ENCODE measurements at regions not wholly inside any gene's neighbourhood (a gene's known extent, or its start where the extent isn't known, plus 50 kb on each side); places are given as distances from the start of the nearest gene placed in this dataset.

DNA sequence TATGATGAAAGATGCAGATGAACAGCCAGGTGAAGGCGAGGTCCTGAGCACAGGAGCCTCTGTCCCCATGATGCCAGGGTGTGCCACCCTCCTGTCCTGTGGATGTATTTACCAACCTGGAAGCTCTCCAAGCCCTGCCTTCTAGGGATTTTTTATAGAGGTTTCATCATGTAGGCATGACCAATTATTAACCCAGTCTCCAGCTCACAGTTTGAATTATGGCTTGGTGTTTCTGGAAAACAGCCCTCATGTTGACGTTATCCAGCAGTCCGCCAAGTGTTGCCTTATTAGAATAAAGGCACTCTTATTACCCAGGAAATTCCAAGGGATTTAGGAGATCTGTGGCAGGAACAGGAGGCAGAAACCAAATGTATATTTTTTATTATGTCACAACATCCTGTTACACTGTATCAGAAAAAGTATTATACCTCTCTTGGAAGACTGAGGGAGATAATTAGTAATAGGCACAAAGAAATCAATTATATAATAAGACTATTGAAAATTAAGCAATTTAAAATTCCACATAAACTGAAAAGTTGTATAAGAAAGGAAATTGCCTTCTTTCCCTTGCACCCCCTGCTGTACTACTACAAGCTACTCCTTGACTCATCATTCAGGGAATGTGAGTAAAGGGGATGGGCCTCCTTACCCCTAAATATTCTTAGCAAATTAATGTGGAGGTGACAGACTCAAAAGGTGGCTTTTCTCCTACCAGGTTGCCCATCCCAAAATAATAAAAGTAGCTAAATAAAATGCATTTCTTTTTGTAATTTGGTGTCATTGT lies 129.6 kb downstream of the ZNF330 start:
- Histone ChIP-seq H3K4me3 (IDR thresholded peaks at IDR 0.05; ENCODE audit: insufficient read depth, low read depth, low read length) (no peak overlapping the region), H3K36me3 (ENCODE audit: insufficient read depth) (no peaks in the 10 kb centered on the region; the same call in 1 of the 2 replicates), H2AFZ (ENCODE audit: low read depth) (no peak overlapping the region), H3K4me1 (ENCODE audit: low read depth, poor library complexity, severe bottlenecking) (peaks cover 6% of the 10 kb centered on the region), H3K27ac (no peak overlapping the region), H3K9ac (no peak overlapping the region), H3K27me3 (ENCODE audit: insufficient read depth, low read depth) (no peaks in the 10 kb centered on the region), H4K20me1 (ENCODE audit: insufficient read depth) (no peaks in the 10 kb centered on the region), H3K79me2 (ENCODE audit: insufficient read depth, low read depth) (no peaks in the 10 kb centered on the region), H3K4me2 (no peak overlapping the region)
- TF ChIP-seq, protein P1, sequence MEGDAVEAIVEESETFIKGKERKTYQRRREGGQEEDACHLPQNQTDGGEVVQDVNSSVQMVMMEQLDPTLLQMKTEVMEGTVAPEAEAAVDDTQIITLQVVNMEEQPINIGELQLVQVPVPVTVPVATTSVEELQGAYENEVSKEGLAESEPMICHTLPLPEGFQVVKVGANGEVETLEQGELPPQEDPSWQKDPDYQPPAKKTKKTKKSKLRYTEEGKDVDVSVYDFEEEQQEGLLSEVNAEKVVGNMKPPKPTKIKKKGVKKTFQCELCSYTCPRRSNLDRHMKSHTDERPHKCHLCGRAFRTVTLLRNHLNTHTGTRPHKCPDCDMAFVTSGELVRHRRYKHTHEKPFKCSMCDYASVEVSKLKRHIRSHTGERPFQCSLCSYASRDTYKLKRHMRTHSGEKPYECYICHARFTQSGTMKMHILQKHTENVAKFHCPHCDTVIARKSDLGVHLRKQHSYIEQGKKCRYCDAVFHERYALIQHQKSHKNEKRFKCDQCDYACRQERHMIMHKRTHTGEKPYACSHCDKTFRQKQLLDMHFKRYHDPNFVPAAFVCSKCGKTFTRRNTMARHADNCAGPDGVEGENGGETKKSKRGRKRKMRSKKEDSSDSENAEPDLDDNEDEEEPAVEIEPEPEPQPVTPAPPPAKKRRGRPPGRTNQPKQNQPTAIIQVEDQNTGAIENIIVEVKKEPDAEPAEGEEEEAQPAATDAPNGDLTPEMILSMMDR (conservative IDR thresholded peaks at IDR 0.05; ENCODE audit: low read depth, low read length), result no peak

DNA sequence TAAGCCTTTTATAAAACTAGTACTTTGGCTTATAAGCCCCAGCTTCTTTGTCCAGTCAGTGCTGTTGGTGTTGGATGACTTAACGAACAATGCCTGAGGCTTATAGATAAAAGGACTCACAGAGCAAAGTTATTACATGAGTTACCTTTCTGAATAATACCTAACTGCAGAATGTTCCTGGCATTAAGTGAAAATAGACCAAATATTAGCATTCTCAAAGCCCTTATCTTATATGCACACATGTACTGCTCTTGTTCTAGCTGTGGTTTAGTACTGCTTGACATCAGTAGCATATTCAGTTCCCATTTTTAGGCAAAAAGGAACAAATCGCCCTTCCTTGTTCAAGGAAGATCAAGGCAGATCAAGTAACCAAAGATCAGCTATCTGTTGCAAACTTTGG lies 131.6 kb downstream of the ZNF330 start:
- Histone ChIP-seq H2AFZ (ENCODE audit: low read depth) (0 out of 2 replicates have a peak overlapping the region, but pooled peaks have one; percentile 2), H3K79me2 (ENCODE audit: insufficient read depth, low read depth) (no peaks in the 10 kb centered on the region), H3K36me3 (ENCODE audit: insufficient read depth) (no peaks in the 10 kb centered on the region; the same call in 1 of the 2 replicates), H3K4me1 (ENCODE audit: low read depth, poor library complexity, severe bottlenecking) (peaks cover 6% of the 10 kb centered on the region), H3K27ac (no peak overlapping the region), H3K9ac (no peak overlapping the region), H3K27me3 (ENCODE audit: insufficient read depth, low read depth) (no peaks in the 10 kb centered on the region), H3K4me2 (no peak overlapping the region), H3K4me3 (IDR thresholded peaks at IDR 0.05; ENCODE audit: insufficient read depth, low read depth, low read length) (no peak overlapping the region), H4K20me1 (ENCODE audit: insufficient read depth) (no peaks in the 10 kb centered on the region)
- TF ChIP-seq, protein P1 (conservative IDR thresholded peaks at IDR 0.05; ENCODE audit: low read depth, low read length), result no peak

DNA sequence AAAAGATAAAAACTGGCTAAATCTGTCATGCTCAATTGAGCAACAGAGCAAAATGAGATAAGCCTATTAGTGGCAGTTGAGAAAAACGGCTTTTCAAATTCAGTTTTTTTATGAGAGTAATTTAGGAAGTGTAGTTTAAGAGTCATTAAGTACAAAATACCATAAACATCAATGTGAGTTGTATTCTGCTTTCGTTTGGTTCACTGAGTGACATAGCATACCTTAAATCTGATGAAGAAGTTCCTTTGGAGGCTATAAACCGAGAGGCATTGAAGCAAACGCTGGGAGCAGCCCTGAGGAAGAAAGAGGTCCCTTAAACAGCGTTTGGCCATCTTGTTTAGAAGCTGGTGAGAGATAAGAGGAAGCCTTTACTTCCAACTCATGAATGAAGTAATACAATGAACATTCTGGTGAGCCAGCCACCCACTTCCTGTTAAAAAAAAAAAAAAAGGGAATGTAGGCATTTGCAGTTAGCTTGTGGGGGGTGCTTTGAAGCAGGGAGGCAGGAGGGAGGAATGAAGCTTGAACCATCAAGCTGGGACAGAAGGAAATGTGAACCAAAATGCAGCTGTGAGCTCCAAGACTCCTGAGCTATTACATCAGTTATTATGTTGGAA lies 132.3 kb downstream of the ZNF330 start:
- no peak overlapping the region for H3K4me3 ChIP-seq (IDR thresholded peaks at IDR 0.05; ENCODE audit: insufficient read depth, low read depth, low read length)
- H2AFZ ChIP-seq (ENCODE audit: low read depth), result peak overlapping the region; percentile 2; the same call in 1 of the 2 replicates
- no peak overlapping the region for H3K4me2 ChIP-seq

DNA sequence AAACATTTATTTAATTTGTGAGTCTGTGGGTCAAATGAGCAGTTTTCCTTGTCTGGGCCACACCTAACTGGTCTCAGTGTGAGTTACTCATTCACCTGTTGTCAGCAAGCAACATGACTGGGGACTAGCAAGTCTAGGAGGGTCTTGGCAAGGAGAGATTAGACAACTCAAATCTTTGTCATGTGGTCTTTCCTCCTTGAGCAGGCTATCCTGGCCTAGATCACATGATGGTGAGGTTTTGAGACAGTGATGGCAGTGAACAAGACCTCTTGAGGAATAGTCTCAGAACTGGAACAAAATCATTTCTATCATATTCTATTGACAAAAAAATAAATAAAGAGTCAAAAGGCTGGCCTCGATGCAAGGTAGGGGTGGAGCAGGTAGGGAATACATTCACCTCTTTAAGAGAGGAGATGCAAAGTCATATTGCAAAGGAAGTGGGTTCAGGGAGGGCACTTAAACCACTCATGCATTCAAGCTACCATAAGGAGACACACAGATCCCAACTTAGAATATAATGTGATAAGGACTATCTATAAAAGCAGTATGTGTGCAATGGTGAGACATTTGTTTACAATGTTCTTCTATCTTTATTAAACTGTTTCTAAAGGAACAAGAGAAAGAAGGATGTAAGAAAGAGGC lies 135.7 kb downstream of the ZNF330 start:
- Histone ChIP-seq H3K27me3 (ENCODE audit: insufficient read depth, low read depth) (no peaks in the 10 kb centered on the region), H3K36me3 (ENCODE audit: insufficient read depth) (no peaks in the 10 kb centered on the region), H3K9ac (no peak overlapping the region), H3K4me2 (no peak overlapping the region), H3K27ac (no peak overlapping the region), H3K4me1 (ENCODE audit: low read depth, poor library complexity, severe bottlenecking) (no peaks in the 10 kb centered on the region), H4K20me1 (ENCODE audit: insufficient read depth) (no peaks in the 10 kb centered on the region), H3K4me3 (IDR thresholded peaks at IDR 0.05; ENCODE audit: insufficient read depth, low read depth, low read length) (no peak overlapping the region), H3K79me2 (ENCODE audit: insufficient read depth, low read depth) (no peaks in the 10 kb centered on the region), H2AFZ (ENCODE audit: low read depth) (no peak overlapping the region)
- TF ChIP-seq, protein P1 (conservative IDR thresholded peaks at IDR 0.05; ENCODE audit: low read depth, low read length), result no peak

More for the DNA sequence above, 132.3 kb downstream of the ZNF330 start:
- Histone ChIP-seq H3K79me2 (ENCODE audit: insufficient read depth, low read depth) (no peaks in the 10 kb centered on the region), H3K9ac (no peak overlapping the region), H3K27ac (no peak overlapping the region), H4K20me1 (ENCODE audit: insufficient read depth) (no peaks in the 10 kb centered on the region), H3K4me1 (ENCODE audit: low read depth, poor library complexity, severe bottlenecking) (peaks cover 6% of the 10 kb centered on the region), H3K36me3 (ENCODE audit: insufficient read depth) (no peaks in the 10 kb centered on the region), H3K27me3 (ENCODE audit: insufficient read depth, low read depth) (no peaks in the 10 kb centered on the region)
- TF ChIP-seq, protein P1 (conservative IDR thresholded peaks at IDR 0.05; ENCODE audit: low read depth, low read length), result no peak

Measured in KMS-11 (cell line).